NCI-H446 (cell line): ENCODE measurements at regions not wholly inside any gene's neighbourhood (a gene's known extent, or its start where the extent isn't known, plus 50 kb on each side); places are given as distances from the start of the nearest gene placed in this dataset.

Experiments
- DNase-seq, 2 experiments: peaks; one replicate each; lab custom pipeline; 2025; lab: John Stamatoyannopoulos, UW

- no peak for DNase-seq
Observed at GRCh38 chr7:125030756-125031387, 101.2 kb upstream of the POT1 start.

DNA sequence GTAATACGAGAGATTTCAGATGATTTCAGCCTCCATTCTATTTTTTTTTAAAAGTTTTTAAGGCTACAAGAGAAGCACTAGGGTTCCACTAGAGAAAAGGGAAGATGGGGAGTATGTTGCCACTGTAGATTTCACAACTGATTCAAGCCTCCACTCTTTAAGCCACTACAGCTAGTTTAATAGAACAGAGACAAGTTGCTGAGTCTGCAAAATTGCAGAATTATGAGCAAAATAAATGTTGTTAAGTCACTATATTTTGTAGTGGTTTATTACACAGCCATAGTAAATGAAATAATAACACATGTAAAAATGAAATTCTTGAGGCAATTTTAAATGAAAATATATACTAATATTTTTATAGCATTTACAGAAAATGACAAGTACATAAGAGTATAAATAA is 96.0 kb upstream of the POT1 start:
- DNase-seq, result no peak

DNA sequence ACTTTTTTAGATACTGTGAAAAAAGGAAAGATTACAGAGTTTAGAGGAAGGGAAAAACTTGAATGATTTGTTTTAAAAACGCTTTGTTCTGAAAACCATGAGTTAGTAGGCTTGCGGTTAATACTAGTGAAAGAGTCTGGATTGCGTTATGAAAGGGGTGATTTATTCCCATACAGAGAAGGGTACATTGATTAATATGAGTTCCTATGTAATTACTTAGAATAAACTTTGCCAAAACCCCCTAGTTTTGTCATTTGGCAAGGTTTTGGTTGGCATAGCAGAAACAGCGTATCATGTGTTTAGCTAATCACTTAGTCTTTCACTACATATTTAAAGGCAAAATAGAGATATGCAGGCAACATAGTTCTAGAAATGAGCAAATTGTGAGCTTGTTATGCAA is 91.2 kb upstream of the POT1 start:
- DNase-seq, result no peak

DNA sequence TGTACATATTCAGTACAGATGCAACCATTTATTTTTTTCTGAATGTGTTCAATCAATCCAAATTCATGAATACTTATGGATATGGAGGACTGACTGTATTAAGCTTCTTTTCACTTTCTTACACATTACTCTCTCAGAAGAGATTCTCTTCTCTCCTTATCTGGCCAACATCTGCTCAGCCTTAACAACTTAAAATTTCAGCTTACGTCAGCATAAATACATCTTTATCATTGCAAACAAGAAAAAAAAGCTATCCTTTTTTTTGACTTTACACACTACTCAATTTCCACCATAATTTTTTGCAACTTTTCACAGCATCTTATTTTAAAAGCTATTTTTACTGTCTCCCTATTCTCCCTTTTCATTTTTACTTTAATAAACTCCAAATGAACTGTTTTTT is 80.9 kb upstream of the POT1 start:
- no peak for DNase-seq

- no peak for DNase-seq
Observed at GRCh38 chr7:124996778-124997177, 67.2 kb upstream of the POT1 start.

- no peak for DNase-seq
Observed at GRCh38 chr7:124992851-124993562, 63.4 kb upstream of the POT1 start.

DNA sequence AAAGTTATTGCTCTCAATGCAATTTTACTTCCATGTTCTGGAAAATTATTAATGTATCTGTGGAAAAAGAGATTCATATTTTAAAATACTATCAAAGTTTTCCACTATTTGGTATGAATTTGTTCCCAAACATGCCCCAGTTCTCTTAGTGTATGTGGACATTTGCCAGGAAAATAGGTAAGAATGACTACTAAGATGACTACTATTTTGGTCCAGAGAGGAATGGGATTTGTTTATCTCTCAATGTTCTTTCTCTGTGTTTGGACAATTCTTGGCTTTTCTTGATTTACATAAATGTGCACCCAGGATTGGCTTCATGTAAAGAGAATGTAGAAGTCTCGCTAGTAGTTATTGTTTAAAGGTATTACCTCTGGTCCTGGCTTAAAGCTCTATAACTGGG is 60.3 kb upstream of the POT1 start:
- DNase-seq, result no peak
